Neural crest cell (in vitro differentiated cells): ENCODE measurements at regions not wholly inside any gene's neighbourhood (a gene's known extent, or its start where the extent isn't known, plus 50 kb on each side); places are given as distances from the start of the nearest gene placed in this dataset.

Source experiments
- DNase-seq: peaks from one replicate; pipeline ENCODE4 v3.0.0; 2021; ENCODE audit warnings: low read depth, mixed read lengths, low spot score
- H3K27ac Mint-ChIP-seq: one replicate; pipeline ENCODE4 v1.8.0; 2021; ENCODE audit warnings: mild to moderate bottlenecking, mixed read lengths; ENCODE audit not compliant: unreplicated experiment
- H3K27me3 Mint-ChIP-seq: 2 replicates; pipeline ENCODE4 v1.8.0; 2021; ENCODE audit warnings: low read depth, mild to moderate bottlenecking, mixed read lengths
- H3K36me3 Mint-ChIP-seq: 2 replicates; pipeline ENCODE4 v1.8.0; 2021; ENCODE audit warnings: low read depth, mild to moderate bottlenecking, mixed read lengths
- H3K4me1 Mint-ChIP-seq: 2 replicates; pipeline ENCODE4 v1.8.0; 2021; ENCODE audit warnings: mixed read lengths
- H3K4me3 Mint-ChIP-seq: one replicate; pipeline ENCODE4 v1.8.0; 2021; ENCODE audit warnings: mild to moderate bottlenecking, mixed read lengths
- H3K9me3 Mint-ChIP-seq: 2 replicates; pipeline ENCODE4 v1.8.0; 2021; ENCODE audit warnings: mixed read lengths
- CTCF ChIP-seq: fragments of 200-600 bp; sonication (generic); conservative IDR thresholded peaks from 2 replicates; pipeline ENCODE4 v1.5.0; 2021; ENCODE audit warnings: antibody characterized with exemption, mild to moderate bottlenecking

DNA sequence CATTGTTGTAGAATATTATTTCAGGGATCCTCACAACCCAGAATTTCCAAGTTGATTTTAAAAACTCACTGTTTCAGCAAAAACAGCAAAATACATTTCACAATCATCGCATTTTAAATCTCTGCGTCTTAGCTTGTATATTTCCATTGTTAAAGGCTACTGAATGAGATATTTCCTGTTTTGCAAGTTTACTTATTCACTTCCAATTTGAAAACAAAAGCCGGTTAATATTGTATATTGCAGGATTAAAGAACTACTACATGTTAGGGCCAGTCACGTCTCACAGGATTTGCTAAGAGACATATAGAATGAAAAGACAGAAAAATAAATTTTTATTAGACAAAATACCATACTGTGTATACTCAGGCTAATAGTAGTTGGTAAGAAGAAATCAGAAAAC is 395.9 kb upstream of the CDH9 start:
- no peaks in the 10 kb centered on the region for H3K27me3 Mint-ChIP-seq
- TF ChIP-seq CTCF: no peak
- no peaks in the 10 kb centered on the region for H3K4me1 Mint-ChIP-seq
- H3K9me3 Mint-ChIP-seq: peaks cover 2% of the 10 kb centered on the region
- H3K27ac Mint-ChIP-seq: no peak overlapping the region
- DNase-seq: no peak
- H3K36me3 Mint-ChIP-seq: no peaks in the 10 kb centered on the region
- H3K4me3 Mint-ChIP-seq: no peak overlapping the region

DNA sequence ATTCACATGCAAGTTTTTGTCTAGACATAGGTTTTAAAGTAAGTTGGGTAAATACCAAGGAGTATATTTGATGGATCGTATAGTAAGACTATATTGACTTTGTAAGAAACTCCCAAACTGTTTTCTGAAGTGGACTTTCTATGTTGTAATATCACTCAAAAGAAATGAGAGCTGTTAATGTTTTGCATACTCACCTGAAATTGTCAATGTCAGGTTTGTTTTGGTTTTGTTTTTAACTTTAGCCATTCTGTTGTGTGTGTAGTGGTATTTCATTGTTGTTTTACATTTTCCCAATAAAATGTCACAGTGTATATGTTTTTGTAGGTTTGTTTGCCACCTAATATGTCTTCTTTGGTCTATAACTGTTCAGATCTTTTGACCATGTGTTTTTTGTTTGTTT is 375.7 kb upstream of the CDH9 start:
- no peak overlapping the region for H3K27ac Mint-ChIP-seq

GRCh38 chr5:27412384-27412783 is 374.0 kb upstream of the CDH9 start:
- Mint-ChIP-seq H3K4me1 (peaks cover 14% of the 10 kb centered on the region), H3K27ac (no peak overlapping the region), H3K9me3 (peaks cover 2% of the 10 kb centered on the region), H3K27me3 (no peaks in the 10 kb centered on the region), H3K4me3 (no peak overlapping the region), H3K36me3 (no peaks in the 10 kb centered on the region)
- DNase-seq: no peak
- TF ChIP-seq CTCF: no peak

More for the DNA sequence above, 375.7 kb upstream of the CDH9 start:
- H3K9me3 Mint-ChIP-seq: peaks cover 2% of the 10 kb centered on the region
- no peak overlapping the region for H3K4me3 Mint-ChIP-seq
- TF ChIP-seq CTCF: no peak
- DNase-seq: no peak
- H3K36me3 Mint-ChIP-seq: no peaks in the 10 kb centered on the region
- H3K4me1 Mint-ChIP-seq: peaks cover 14% of the 10 kb centered on the region
- no peaks in the 10 kb centered on the region for H3K27me3 Mint-ChIP-seq

- DNase-seq: no peak
- no peaks in the 10 kb centered on the region for H3K4me1 Mint-ChIP-seq
- H3K36me3 Mint-ChIP-seq: no peaks in the 10 kb centered on the region
- TF ChIP-seq CTCF: no peak
- no peaks in the 10 kb centered on the region for H3K27me3 Mint-ChIP-seq
- H3K27ac Mint-ChIP-seq: no peak overlapping the region
- peaks cover 2% of the 10 kb centered on the region for H3K9me3 Mint-ChIP-seq
- no peak overlapping the region for H3K4me3 Mint-ChIP-seq
Observed at GRCh38 chr5:27406020-27406419, 367.6 kb upstream of the CDH9 start.

GRCh38 chr5:27403243-27403882 is 365.0 kb upstream of the CDH9 start:
- DNase-seq: no peak
- H3K4me1 Mint-ChIP-seq: no peaks in the 10 kb centered on the region
- H3K9me3 Mint-ChIP-seq: peaks cover 9% of the 10 kb centered on the region
- no peak overlapping the region for H3K4me3 Mint-ChIP-seq
- H3K36me3 Mint-ChIP-seq: peaks cover 3% of the 10 kb centered on the region
- TF ChIP-seq CTCF: no peak
- no peaks in the 10 kb centered on the region for H3K27me3 Mint-ChIP-seq
- H3K27ac Mint-ChIP-seq: no peak overlapping the region
